GM23248 (cell line): ENCODE measurements at regions not wholly inside any gene's neighbourhood (a gene's known extent, or its start where the extent isn't known, plus 50 kb on each side); places are given as distances from the start of the nearest gene placed in this dataset.

Source experiments
- DNase-seq: peaks from one replicate; pipeline ENCODE4 v3.0.0-alpha.2; 2015
- H2AFZ ChIP-seq: fragments of 200-600 bp; sonication (generic); 2 replicates; pipeline ENCODE4 v1.6.1; 2016; ENCODE audit warnings: antibody characterized with exemption
- H3F3A ChIP-seq: fragments of 200-600 bp; sonication (generic); 2 replicates; pipeline ENCODE4 v1.6.1; 2016; ENCODE audit warnings: mild to moderate bottlenecking, antibody characterized with exemption, mixed run types; ENCODE audit not compliant: insufficient read depth
- H3K27ac ChIP-seq: fragments of 200-600 bp; sonication (generic); 2 replicates; pipeline ENCODE4 v1.5.1; 2016; ENCODE audit warnings: mild to moderate bottlenecking
- H3K27me3 ChIP-seq: fragments of 200-600 bp; sonication (generic); replicated peaks from 2 replicates; pipeline ENCODE4 v1.6.1; 2016; ENCODE audit warnings: mild to moderate bottlenecking; ENCODE audit not compliant: insufficient read depth
- H3K36me3 ChIP-seq: fragments of 200-600 bp; sonication (generic); 2 replicates; pipeline ENCODE4 v1.6.1; 2016; ENCODE audit warnings: low read depth, mild to moderate bottlenecking
- H3K4me1 ChIP-seq: fragments of 200-600 bp; sonication (generic); 2 replicates; pipeline ENCODE4 v1.6.1; 2016; ENCODE audit warnings: mild to moderate bottlenecking; ENCODE audit not compliant: insufficient read depth
- H3K4me2 ChIP-seq: fragments of 200-600 bp; sonication (generic); one replicate; pipeline ENCODE4 v1.6.1; 2016; ENCODE audit warnings: mild to moderate bottlenecking; ENCODE audit not compliant: unreplicated experiment
- H3K4me3 ChIP-seq: fragments of 200-600 bp; sonication (generic); 2 replicates; pipeline ENCODE4 v1.5.1; 2016; ENCODE audit warnings: mild to moderate bottlenecking
- H3K79me2 ChIP-seq: fragments of 200-600 bp; sonication (generic); 2 replicates; pipeline ENCODE4 v1.6.1; 2016; ENCODE audit warnings: mild to moderate bottlenecking; ENCODE audit not compliant: insufficient read depth
- H3K9ac ChIP-seq: fragments of 200-600 bp; sonication (generic); 2 replicates; pipeline ENCODE4 v1.6.1; 2016; ENCODE audit warnings: mild to moderate bottlenecking
- H3K9me2 ChIP-seq: fragments of 200-600 bp; sonication (generic); 2 replicates; pipeline ENCODE4 v1.6.1; 2016; ENCODE audit warnings: mixed run types, mild to moderate bottlenecking, moderate library complexity; ENCODE audit not compliant: insufficient read depth
- H3K9me3 ChIP-seq: fragments of 200-600 bp; sonication (generic); one replicate; pipeline ENCODE4 v1.6.1; 2017; ENCODE audit warnings: low read depth
- H4K20me1 ChIP-seq: fragments of 200-600 bp; sonication (generic); 2 replicates; pipeline ENCODE4 v1.6.0; 2016; ENCODE audit not compliant: insufficient read depth
- EZH2 ChIP-seq: fragments of 200-600 bp; sonication (generic); IDR thresholded peaks from 2 replicates; pipeline ENCODE4 v1.6.1; 2018; ENCODE audit warnings: antibody characterized with exemption, mild to moderate bottlenecking; ENCODE audit not compliant: insufficient read depth, poor library complexity, severe bottlenecking
- EZH2phosphoT487 ChIP-seq: fragments of 200-600 bp; sonication (generic); IDR thresholded peaks from 2 replicates; pipeline ENCODE4 v1.6.1; 2018; ENCODE audit warnings: antibody characterized with exemption, moderate library complexity, mild to moderate bottlenecking, low read depth; ENCODE audit not compliant: insufficient read depth
- WGBS, 2 experiments: methylation state at CpG; one replicate each; pipeline ENCODE4 v1.1.6; 2015 to 2017; ENCODE audit warnings: low lambda C conversion rate in 2 of 2, low coverage in 1 of 2; ENCODE audit errors: missing lambda C conversion rate in 2 of 2; 5-methylcytosine and 5-hydroxymethylcytosine counted together
- in situ Hi-C: fragments of 300-500 bp; cut with MboI; formaldehyde crosslinking; loops from 2 replicates; pipeline ENCODE4 v1.15.0; 2020

DNA sequence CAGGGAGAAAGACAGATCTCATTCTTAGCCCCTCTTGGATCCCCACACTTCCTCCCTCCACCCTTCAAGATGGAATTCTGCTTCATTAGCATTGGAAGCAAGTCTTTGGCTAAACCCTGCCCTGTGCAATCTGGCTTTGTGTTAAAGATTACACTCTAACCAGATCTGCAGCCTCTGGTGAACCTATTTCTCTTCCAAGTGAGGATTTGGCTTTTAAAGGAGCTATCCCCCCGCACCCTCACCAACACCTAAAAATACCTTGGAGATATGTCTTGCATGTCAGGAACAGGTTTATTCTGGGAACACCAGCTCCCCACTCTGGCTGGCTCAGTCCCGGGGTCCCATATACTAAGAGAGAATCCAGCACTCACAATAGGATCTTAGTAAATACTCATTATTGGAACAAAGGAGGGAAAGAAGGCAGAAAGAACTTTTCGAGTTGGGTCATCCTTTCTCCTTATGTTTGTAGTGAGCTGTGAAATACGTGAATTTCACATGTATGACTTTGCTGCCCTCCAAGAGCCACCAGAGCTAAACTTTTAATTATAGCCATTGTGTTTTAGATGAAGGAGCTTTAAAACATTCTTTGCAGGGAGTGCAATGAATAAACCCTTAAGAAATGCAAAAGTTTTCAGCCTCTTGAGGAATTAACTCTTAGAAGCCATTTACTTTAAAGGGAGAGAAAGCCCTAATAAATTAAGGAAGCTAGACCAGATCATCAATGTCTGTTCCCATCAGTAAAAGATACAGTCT lies 53.7 kb upstream of the HRH2 start:
- no peaks in the 10 kb centered on the region for H3K9me3 ChIP-seq
- no peaks in the 10 kb centered on the region for H3K27me3 ChIP-seq
- no peaks in the 10 kb centered on the region for H3F3A ChIP-seq
- no peak overlapping the region for H2AFZ ChIP-seq
- H4K20me1 ChIP-seq = no peaks in the 10 kb centered on the region
- no peaks in the 10 kb centered on the region for H3K9me2 ChIP-seq
- in situ Hi-C loops = no loop called here
- H3K4me1 ChIP-seq = no peaks in the 10 kb centered on the region
- TF ChIP-seq EZH2phosphoT487 (no peak), EZH2 (no peak)
- WGBS, 2 experiments = 8 to 10% methylated on average over 4 of the region's 4 CpGs
- H3K9ac ChIP-seq = no peak overlapping the region
- H3K79me2 ChIP-seq = no peaks in the 10 kb centered on the region
- H3K27ac ChIP-seq = no peak overlapping the region
- no peak for DNase-seq
- no peak overlapping the region for H3K4me2 ChIP-seq
- H3K36me3 ChIP-seq = no peaks in the 10 kb centered on the region
- no peak overlapping the region for H3K4me3 ChIP-seq

DNA sequence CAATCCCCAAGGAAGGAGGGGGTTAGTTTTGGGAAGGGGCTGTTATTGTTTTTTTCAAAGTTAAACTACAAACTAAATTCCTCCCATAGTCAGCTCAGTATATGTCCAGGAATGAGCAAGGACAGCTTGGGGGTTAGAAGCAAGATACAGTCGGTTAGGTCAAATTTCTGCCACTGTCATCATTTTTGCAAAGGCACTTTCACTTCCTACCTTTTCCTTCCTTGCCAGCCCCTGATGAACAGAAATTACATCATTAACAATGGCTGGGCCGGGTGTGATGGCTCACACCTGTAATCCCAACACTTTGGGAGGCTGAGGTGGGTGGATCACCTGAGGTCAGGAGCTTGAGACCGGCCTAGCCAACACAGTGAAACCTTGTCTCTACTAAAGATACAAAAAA lies 51.5 kb upstream of the HRH2 start:
- TF ChIP-seq EZH2phosphoT487 (no peak), EZH2 (no peak)
- no peak overlapping the region for H3K4me2 ChIP-seq
- H3K9me2 ChIP-seq = no peaks in the 10 kb centered on the region
- no peaks in the 10 kb centered on the region for H3K36me3 ChIP-seq
- H2AFZ ChIP-seq = no peak overlapping the region
- no peaks in the 10 kb centered on the region for H3K9me3 ChIP-seq
- no peaks in the 10 kb centered on the region for H4K20me1 ChIP-seq
- no peak overlapping the region for H3K4me3 ChIP-seq
- H3F3A ChIP-seq = no peaks in the 10 kb centered on the region
- no peaks in the 10 kb centered on the region for H3K27me3 ChIP-seq
- no peak overlapping the region for H3K9ac ChIP-seq
- in situ Hi-C loops = no loop called here
- WGBS, 2 experiments = 16 to 23% methylated on average over 3 of the region's 3 CpGs
- DNase-seq = no peak
- no peaks in the 10 kb centered on the region for H3K79me2 ChIP-seq
- no peak overlapping the region for H3K27ac ChIP-seq
- H3K4me1 ChIP-seq = no peaks in the 10 kb centered on the region
